ENCODE measurements at regions not wholly inside any gene's neighbourhood (a gene's known extent, or its start where the extent isn't known, plus 50 kb on each side); places are given as distances from the start of the nearest gene placed in this dataset.

- no peaks in the 10 kb centered on the region for H3K27me3 ChIP-seq (replicated peaks; ENCODE audit: insufficient read depth, low read depth, low read length, poor library complexity)
- H3K4me1 ChIP-seq (ENCODE audit: insufficient read depth, low read length, poor library complexity, severe bottlenecking), result no peaks in the 10 kb centered on the region
- BruUV-seq (replicated peaks), result no TSS peak
- no peak for TF ChIP-seq EZH2 (IDR thresholded peaks at IDR 0.05; ENCODE audit: borderline replicate concordance, low read depth, low read length, poor library complexity, severe bottlenecking)
- TF ChIP-seq, protein P1, sequence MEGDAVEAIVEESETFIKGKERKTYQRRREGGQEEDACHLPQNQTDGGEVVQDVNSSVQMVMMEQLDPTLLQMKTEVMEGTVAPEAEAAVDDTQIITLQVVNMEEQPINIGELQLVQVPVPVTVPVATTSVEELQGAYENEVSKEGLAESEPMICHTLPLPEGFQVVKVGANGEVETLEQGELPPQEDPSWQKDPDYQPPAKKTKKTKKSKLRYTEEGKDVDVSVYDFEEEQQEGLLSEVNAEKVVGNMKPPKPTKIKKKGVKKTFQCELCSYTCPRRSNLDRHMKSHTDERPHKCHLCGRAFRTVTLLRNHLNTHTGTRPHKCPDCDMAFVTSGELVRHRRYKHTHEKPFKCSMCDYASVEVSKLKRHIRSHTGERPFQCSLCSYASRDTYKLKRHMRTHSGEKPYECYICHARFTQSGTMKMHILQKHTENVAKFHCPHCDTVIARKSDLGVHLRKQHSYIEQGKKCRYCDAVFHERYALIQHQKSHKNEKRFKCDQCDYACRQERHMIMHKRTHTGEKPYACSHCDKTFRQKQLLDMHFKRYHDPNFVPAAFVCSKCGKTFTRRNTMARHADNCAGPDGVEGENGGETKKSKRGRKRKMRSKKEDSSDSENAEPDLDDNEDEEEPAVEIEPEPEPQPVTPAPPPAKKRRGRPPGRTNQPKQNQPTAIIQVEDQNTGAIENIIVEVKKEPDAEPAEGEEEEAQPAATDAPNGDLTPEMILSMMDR (conservative IDR thresholded peaks at IDR 0.05; ENCODE audit: low read depth, low read length), result no peak
- no peak overlapping the region for H3K27ac ChIP-seq (ENCODE audit: low read depth, low read length, poor library complexity, severe bottlenecking)
- CTCF ChIA-PET, result no interaction called here
- no peak for DNase-seq (ENCODE audit: low spot score)
- POLR2A ChIA-PET (ENCODE audit: low non-redundant PET), result no interaction called here
- H3K36me3 ChIP-seq (ENCODE audit: insufficient read depth, low read length, poor library complexity, severe bottlenecking), result no peaks in the 10 kb centered on the region
- intact Hi-C loops (cut with micrococcal nuclease; ENCODE audit: unreplicated experiment), result no loop called here
- H3K4me3 ChIP-seq (ENCODE audit: low read depth, low read length, poor library complexity, severe bottlenecking), result no peak overlapping the region
- H3K9me3 ChIP-seq (ENCODE audit: low read depth, low read length, poor library complexity, severe bottlenecking), result no peaks in the 10 kb centered on the region
Observed at GRCh38 chrX:78513971-78514738, 145.0 kb downstream of the RTL3 start.

DNA sequence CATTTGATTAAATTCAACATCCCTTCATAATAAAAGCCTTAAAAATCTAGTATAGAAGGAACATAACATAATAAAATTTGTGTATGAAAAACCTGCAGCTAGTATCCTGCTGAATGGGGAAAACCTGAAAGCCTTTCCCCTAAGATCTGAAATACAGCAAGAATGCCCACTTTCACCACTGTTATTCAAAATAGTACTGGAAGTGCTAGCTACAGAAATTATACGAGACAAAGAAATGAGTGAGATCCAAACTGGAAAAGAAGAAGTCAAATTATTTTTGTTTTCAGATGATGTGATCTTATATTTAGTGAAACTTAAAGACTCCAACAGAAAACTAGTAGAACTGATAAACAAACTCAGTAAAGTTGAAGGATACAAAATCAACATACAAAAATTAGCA, 152.9 kb downstream of the RTL3 start:
- no peaks in the 10 kb centered on the region for H3K36me3 ChIP-seq (ENCODE audit: insufficient read depth, low read length, poor library complexity, severe bottlenecking)
- TF ChIP-seq, protein P1 (conservative IDR thresholded peaks at IDR 0.05; ENCODE audit: low read depth, low read length), result no peak
- no peak for TF ChIP-seq EZH2 (IDR thresholded peaks at IDR 0.05; ENCODE audit: borderline replicate concordance, low read depth, low read length, poor library complexity, severe bottlenecking)
- no peaks in the 10 kb centered on the region for H3K27me3 ChIP-seq (replicated peaks; ENCODE audit: insufficient read depth, low read depth, low read length, poor library complexity)
- H3K9me3 ChIP-seq (ENCODE audit: low read depth, low read length, poor library complexity, severe bottlenecking), result no peaks in the 10 kb centered on the region
- intact Hi-C loops (cut with micrococcal nuclease; ENCODE audit: unreplicated experiment), result no loop called here
- POLR2A ChIA-PET (ENCODE audit: low non-redundant PET), result no interaction called here
- no TSS peak for BruUV-seq (replicated peaks)
- CTCF ChIA-PET, result no interaction called here
- H3K27ac ChIP-seq (ENCODE audit: low read depth, low read length, poor library complexity, severe bottlenecking), result no peak overlapping the region
- no peak for DNase-seq (ENCODE audit: low spot score)
- H3K4me1 ChIP-seq (ENCODE audit: insufficient read depth, low read length, poor library complexity, severe bottlenecking), result no peaks in the 10 kb centered on the region
- no peak overlapping the region for H3K4me3 ChIP-seq (ENCODE audit: low read depth, low read length, poor library complexity, severe bottlenecking)

GRCh38 chrX:78496483-78496882, 162.6 kb downstream of the RTL3 start:
- Histone ChIP-seq H3K4me1 (ENCODE audit: insufficient read depth, low read length, poor library complexity, severe bottlenecking) (no peaks in the 10 kb centered on the region), H3K27me3 (replicated peaks; ENCODE audit: insufficient read depth, low read depth, low read length, poor library complexity) (no peaks in the 10 kb centered on the region), H3K36me3 (ENCODE audit: insufficient read depth, low read length, poor library complexity, severe bottlenecking) (no peaks in the 10 kb centered on the region), H3K27ac (ENCODE audit: low read depth, low read length, poor library complexity, severe bottlenecking) (no peak overlapping the region), H3K9me3 (ENCODE audit: low read depth, low read length, poor library complexity, severe bottlenecking) (no peaks in the 10 kb centered on the region), H3K4me3 (ENCODE audit: low read depth, low read length, poor library complexity, severe bottlenecking) (no peak overlapping the region)
- intact Hi-C loops (cut with micrococcal nuclease; ENCODE audit: unreplicated experiment), result no loop called here
- ChIA-PET POLR2A (ENCODE audit: low non-redundant PET) (no interaction called here), CTCF (no interaction called here)
- TF ChIP-seq, protein P1 (conservative IDR thresholded peaks at IDR 0.05; ENCODE audit: low read depth, low read length), result no peak
- TF ChIP-seq EZH2 (IDR thresholded peaks at IDR 0.05; ENCODE audit: borderline replicate concordance, low read depth, low read length, poor library complexity, severe bottlenecking), result no peak
- BruUV-seq (replicated peaks), result no TSS peak
- DNase-seq (ENCODE audit: low spot score), result no peak

Measured in A673 (cell line).